ENCODE measurements at regions not wholly inside any gene's neighbourhood (a gene's known extent, or its start where the extent isn't known, plus 50 kb on each side); places are given as distances from the start of the nearest gene placed in this dataset.

DNA sequence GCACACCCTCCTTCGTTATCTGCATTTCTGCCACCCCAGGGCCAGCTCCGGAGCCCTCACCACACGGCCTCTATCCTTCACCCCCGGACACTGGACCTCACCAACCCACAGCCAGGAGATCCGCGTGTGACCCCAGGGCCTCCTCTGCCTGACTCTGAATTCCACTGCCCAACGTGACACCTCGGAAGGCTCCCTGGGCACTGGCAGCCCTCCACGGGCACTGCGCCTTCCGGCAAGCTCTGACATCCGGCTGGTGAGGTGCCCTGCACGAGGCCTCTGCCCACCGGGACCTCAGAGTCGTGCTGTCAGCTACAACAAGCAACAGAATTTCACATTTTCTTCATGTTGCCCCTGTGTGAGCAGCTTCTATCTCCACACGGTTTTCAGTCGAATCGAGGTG is 148.3 kb downstream of the CRYBB2 start:
- Histone ChIP-seq H3K9me3 (ENCODE audit: control extremely low read depth in 1 of 3, control insufficient read depth in 2 of 3, insufficient read depth in 1 of 3, low read length in 2 of 3) (no peaks in the 10 kb centered on the region), H4K20me1 (ENCODE audit: control insufficient read depth, insufficient read depth, low read length, poor library complexity, severe bottlenecking) (peaks cover 12% of the 10 kb centered on the region), H3K79me2 (ENCODE audit: control insufficient read depth, insufficient read depth, low read length) (no peaks in the 10 kb centered on the region), H3K27ac (ENCODE audit: low read length in 2 of 2) (no peak overlapping the region), H3K36me3 (replicated peaks in 1 of 2; ENCODE audit: control extremely low read depth in 1 of 2, control insufficient read depth in 1 of 2, extremely low read depth in 1 of 2, insufficient read depth in 2 of 2, low read length in 1 of 2) (no peaks in the 10 kb centered on the region), H3K9ac (ENCODE audit: low read length) (no peak overlapping the region), H3K4me2 (replicated peaks; ENCODE audit: low read depth, low read length, poor library complexity, severe bottlenecking) (no peak overlapping the region), H2AFZ (ENCODE audit: insufficient read depth, low read depth, low read length, poor library complexity, severe bottlenecking) (no peak overlapping the region), H3K4me1 (ENCODE audit: control insufficient read depth in 2 of 2, insufficient read depth in 2 of 2, low read length in 2 of 2) (no peaks in the 10 kb centered on the region), H3K4me3 (ENCODE audit: control extremely low read depth in 1 of 5, extremely low read depth in 1 of 5, insufficient read depth in 1 of 5, low read depth in 2 of 5, low read length in 4 of 5) (no peak overlapping the region), H3K27me3 (replicated peaks in 1 of 4; ENCODE audit: control extremely low read depth in 1 of 4, control insufficient read depth in 3 of 4, insufficient read depth in 4 of 4, low read length in 3 of 4) (no peaks in the 10 kb centered on the region)
- POLR2A ChIA-PET, result no interaction called here
- no peaks in the 10 kb centered on the region for H3K27me3 Mint-ChIP-seq
- 99% methylated on average over 18 of the region's 18 CpGs for WGBS (ENCODE audit: insufficient coverage)
- CTCF ChIA-PET, result interaction anchor here (1.2 kb wide), 1 partner anchor 18 kb away, joined by 3 read pairs; no protein-coding TSS in a partner anchor
- H3K9me3 Mint-ChIP-seq (ENCODE audit: insufficient read depth), result no peaks in the 10 kb centered on the region
- intact Hi-C loops (cut with micrococcal nuclease), result no loop called here
- no peak overlapping the region for H3K27ac Mint-ChIP-seq
- DNase-seq (no peak), ATAC-seq (ENCODE audit: low read depth) (no peak)
- TF ChIP-seq, protein P1, sequence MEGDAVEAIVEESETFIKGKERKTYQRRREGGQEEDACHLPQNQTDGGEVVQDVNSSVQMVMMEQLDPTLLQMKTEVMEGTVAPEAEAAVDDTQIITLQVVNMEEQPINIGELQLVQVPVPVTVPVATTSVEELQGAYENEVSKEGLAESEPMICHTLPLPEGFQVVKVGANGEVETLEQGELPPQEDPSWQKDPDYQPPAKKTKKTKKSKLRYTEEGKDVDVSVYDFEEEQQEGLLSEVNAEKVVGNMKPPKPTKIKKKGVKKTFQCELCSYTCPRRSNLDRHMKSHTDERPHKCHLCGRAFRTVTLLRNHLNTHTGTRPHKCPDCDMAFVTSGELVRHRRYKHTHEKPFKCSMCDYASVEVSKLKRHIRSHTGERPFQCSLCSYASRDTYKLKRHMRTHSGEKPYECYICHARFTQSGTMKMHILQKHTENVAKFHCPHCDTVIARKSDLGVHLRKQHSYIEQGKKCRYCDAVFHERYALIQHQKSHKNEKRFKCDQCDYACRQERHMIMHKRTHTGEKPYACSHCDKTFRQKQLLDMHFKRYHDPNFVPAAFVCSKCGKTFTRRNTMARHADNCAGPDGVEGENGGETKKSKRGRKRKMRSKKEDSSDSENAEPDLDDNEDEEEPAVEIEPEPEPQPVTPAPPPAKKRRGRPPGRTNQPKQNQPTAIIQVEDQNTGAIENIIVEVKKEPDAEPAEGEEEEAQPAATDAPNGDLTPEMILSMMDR (IDR thresholded peaks at IDR 0.05), result no peak
- no peak for TF ChIP-seq EZH2 (IDR thresholded peaks at IDR 0.05; ENCODE audit: borderline replicate concordance, insufficient read depth, low read depth, low read length, poor library complexity, severe bottlenecking)
- H3K4me3 Mint-ChIP-seq, result no peak overlapping the region
- H3K4me1 Mint-ChIP-seq, result peaks cover 2% of the 10 kb centered on the region

DNA sequence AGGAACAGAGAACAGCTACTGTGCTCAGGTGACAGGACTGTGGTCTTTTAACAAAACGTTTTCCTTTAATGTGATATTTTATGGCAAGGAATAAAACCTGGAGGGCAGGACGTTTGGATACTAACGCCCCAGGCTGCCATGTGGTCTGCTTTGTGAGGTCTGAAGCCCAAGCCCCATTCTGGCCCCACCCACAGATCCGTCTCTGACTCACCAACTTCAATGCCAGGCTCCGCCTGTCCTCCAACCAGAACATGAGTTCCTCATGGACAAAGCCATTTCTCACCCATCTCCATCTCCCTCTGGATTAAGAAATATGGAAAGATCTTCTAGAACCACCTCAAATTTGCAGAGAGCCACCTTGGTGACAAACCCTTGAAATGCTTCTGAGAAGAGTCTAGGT is 148.8 kb downstream of the CRYBB2 start:
- no peak for ATAC-seq (ENCODE audit: low read depth)
- TF ChIP-seq, protein P1 (IDR thresholded peaks at IDR 0.05), result no peak
- no peak for TF ChIP-seq EZH2 (IDR thresholded peaks at IDR 0.05; ENCODE audit: borderline replicate concordance, insufficient read depth, low read depth, low read length, poor library complexity, severe bottlenecking)
- 55% methylated on average over 2 of the region's 5 CpGs for WGBS (ENCODE audit: insufficient coverage)
- Histone ChIP-seq H3K79me2 (ENCODE audit: control insufficient read depth, insufficient read depth, low read length) (no peaks in the 10 kb centered on the region), H4K20me1 (ENCODE audit: control insufficient read depth, insufficient read depth, low read length, poor library complexity, severe bottlenecking) (peaks cover 9% of the 10 kb centered on the region), H3K27ac (ENCODE audit: low read length in 2 of 2) (no peak overlapping the region), H3K9me3 (ENCODE audit: control extremely low read depth in 1 of 3, control insufficient read depth in 2 of 3, insufficient read depth in 1 of 3, low read length in 2 of 3) (no peaks in the 10 kb centered on the region), H2AFZ (ENCODE audit: insufficient read depth, low read depth, low read length, poor library complexity, severe bottlenecking) (no peak overlapping the region), H3K27me3 (replicated peaks in 1 of 4; ENCODE audit: control extremely low read depth in 1 of 4, control insufficient read depth in 3 of 4, insufficient read depth in 4 of 4, low read length in 3 of 4) (no peaks in the 10 kb centered on the region), H3K4me3 (ENCODE audit: control extremely low read depth in 1 of 5, extremely low read depth in 1 of 5, insufficient read depth in 1 of 5, low read depth in 2 of 5, low read length in 4 of 5) (no peak overlapping the region), H3K9ac (ENCODE audit: low read length) (no peak overlapping the region), H3K36me3 (replicated peaks in 1 of 2; ENCODE audit: control extremely low read depth in 1 of 2, control insufficient read depth in 1 of 2, extremely low read depth in 1 of 2, insufficient read depth in 2 of 2, low read length in 1 of 2) (no peaks in the 10 kb centered on the region), H3K4me1 (ENCODE audit: control insufficient read depth in 2 of 2, insufficient read depth in 2 of 2, low read length in 2 of 2) (no peaks in the 10 kb centered on the region), H3K4me2 (replicated peaks; ENCODE audit: low read depth, low read length, poor library complexity, severe bottlenecking) (no peak overlapping the region)
- CTCF ChIA-PET, result interaction anchor here (1.2 kb wide), 1 partner anchor 18 kb away, joined by 3 read pairs; no protein-coding TSS in a partner anchor
- intact Hi-C loops (cut with micrococcal nuclease), result no loop called here
- DNase-seq, result no peak
- Mint-ChIP-seq H3K9me3 (ENCODE audit: insufficient read depth) (no peaks in the 10 kb centered on the region), H3K27me3 (no peaks in the 10 kb centered on the region), H3K27ac (no peak overlapping the region), H3K4me3 (no peak overlapping the region), H3K4me1 (peaks cover 2% of the 10 kb centered on the region)
- POLR2A ChIA-PET, result no interaction called here

Data from B cell (primary cell).